Stimulated activated CD4-positive, alpha-beta T cell treated with anti-CD3 and anti-CD28 coated beads, Interleukin-2, amount 100 ng/mL, for 48 hours (primary cell): ENCODE measurements at regions not wholly inside any gene's neighbourhood (a gene's known extent, or its start where the extent isn't known, plus 50 kb on each side); places are given as distances from the start of the nearest gene placed in this dataset.

Experiments used
- DNase-seq, 2 donors: peaks; one replicate each; pipeline ENCODE4 v3.0.0-alpha.2; 2020

DNA sequence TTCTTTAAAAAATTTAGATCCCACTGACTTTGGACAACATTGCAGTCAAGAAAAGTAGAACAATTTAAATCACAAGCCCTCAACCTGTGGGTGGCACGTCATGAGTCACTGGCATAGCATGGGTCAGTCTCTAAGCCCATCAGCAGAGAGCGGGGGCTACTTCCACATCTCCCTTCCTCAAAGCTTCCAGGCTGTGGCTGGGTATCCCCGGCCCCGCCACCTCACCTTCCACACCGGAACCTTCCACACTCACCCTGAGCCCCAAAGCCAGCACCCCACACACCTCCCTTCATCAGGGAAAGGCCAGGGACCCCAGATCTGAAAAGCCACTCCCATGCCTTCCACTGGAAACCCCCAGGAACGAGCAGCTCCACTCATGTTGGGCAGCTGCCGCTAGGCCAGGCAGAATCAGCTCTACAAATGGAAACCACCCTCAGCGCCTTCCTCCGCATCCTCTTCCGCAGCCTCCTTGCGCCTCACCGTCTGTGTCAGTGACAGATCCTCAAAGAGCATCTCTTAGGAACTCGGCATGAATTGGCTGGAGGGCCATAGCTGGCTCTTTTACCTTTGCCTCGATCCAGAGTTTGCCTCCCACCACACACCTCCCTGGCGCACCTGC, 156.5 kb downstream of the ERCC6L2 start:
- DNase-seq: no peak

DNA sequence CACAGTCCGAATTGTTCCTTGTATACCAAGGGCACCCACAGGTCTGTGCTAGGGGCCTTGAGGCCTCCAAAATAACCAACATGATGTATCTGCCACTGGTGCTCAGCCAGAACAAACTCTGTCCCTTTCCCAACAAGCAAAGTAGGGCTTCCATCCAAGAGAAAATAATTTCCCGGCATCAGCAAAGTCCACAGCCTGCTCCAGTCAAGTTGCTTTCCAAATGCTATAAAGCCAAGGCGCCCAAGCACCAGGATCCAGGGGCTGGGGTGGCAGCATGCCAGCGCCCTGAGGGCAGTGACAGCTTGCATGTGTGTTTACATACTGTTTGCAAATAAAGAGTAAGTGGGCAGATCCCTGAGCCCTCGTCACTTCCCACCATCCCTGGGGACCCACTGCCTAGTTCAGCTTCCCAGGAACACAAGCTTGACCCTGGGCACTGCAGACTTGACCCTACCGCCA, 155.9 kb downstream of the ERCC6L2 start:
- DNase-seq: no peak

DNA sequence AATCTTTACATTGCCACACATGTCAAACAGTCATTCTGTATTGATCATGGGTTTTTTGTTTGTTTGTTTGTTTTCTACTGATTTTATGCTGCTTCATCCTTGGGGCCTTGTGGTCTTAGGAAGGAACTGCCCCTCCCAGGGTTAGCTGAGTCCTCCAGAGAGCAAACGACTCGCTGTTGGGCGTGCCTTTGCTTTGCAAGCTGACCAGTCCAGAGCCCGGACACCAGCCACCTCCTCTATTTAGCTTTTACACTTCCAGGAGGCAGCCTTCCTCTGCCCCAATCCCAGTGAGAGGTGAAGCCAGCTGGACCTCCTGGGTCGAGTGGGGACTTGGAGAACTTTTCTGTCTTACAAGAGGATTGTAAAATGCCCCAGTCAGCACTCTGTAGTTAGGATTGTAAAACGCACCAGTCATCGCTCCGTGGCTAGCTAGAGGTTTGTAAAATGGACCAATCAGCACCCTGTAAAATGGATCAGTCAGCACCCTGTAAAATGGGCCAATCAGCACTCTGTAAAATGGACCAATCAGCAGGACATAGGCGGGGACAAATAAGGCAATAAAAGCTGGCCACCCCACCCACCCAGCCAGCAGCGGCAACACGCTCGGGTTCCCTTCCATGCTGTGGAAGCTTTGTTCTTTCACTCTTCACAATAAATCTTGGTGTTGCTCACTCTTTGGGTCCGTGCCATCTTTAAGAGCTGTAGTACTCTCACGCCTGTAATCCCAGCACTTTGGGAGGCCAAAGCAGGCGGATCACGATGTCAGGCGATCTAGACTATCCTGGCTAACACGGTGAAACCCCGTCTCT, 154.4 kb downstream of the ERCC6L2 start:
- DNase-seq: no peak

DNA sequence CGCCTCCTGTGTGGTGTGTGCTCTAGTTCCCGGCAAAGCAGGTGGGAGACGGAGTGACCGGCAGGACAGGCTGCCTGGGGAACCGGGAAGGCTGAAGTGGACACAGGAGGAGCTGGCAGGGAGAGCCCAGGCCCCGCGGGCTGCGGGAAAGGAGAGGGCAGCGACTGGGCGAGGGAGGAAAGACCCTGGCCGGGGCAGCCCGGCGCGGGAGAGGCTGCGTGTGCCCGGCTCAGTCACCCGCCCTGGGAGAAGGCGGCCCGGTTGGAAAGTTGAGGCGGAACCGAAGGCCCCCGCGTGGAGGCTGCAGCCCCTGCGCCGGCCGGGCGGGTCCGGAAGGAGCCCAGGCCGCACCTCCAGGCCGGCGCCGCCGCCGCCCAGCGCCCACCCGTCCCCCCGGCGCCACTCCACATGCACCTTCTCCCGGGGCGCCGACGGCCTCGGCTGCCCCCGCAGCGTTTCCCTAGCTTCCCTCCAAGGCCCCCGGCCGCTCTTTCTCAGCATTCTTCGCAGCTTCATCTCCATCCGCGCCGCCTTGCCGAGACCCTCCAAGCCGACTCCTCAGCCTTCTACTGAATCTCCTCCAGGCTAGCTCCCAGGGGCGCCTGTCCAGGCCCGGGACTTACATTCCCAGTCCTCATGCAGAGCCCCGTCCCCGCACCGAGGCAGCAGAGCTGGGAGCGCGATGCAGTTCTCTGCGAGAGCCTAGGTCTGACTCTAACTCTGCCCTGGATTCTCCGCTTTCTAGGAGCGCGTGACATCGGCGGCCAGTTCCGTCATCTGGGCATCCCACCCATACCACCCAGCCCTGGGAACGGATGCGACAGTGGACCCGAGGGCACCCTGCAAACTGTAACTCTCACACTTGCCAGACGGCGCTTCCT, 152.0 kb downstream of the ERCC6L2 start:
- no peak for DNase-seq

DNA sequence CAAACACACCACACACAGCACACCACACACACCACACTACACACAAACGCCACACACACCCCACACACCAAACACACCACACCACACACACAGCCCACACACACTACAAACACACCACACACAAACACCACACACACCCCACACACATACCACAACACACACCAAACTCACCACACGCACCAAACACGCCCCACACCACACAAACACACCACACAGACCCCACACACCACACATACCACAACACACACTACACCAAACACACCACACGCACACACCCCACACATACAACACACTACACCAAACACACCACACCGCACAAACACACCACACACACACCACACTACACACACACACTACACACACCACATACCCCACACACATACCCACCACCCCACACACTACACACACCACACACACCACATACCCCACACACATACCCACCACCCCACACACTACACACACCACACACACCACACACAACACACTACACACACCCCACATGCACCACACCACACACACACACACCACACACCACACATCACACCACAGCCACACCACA, 151.2 kb downstream of the ERCC6L2 start:
- no peak for DNase-seq

DNA sequence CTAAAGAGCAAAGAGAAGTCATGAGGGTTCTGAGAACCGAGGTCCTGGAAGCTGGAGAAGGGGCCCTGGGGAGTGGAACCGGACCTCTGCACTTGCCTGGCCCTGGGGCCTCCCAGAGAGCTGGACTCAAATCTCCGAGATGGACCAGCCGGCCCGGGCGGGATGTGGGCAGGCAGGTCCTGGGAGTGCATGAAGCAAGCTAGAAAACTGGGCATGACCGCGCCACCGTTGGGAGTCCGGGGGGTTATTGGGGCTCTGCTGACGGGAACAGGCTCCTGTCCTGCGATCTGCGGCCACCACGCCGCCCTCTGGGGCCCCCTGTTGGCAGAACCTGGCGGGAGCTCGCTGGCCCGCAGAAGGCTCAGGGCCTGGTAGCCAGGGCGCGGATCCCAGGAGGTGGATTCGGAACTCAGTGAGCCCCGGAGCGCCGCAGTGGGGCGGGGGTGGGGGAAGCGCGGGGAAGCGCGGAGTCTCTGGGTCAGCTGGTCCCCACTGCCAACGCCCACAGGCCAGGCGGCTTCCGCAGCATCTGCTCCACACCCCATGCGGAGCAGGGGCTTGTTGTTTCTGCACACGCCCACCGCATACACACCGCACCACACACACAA, 150.6 kb downstream of the ERCC6L2 start:
- peak in 1 of 2 donors; percentile 26 for DNase-seq

DNA sequence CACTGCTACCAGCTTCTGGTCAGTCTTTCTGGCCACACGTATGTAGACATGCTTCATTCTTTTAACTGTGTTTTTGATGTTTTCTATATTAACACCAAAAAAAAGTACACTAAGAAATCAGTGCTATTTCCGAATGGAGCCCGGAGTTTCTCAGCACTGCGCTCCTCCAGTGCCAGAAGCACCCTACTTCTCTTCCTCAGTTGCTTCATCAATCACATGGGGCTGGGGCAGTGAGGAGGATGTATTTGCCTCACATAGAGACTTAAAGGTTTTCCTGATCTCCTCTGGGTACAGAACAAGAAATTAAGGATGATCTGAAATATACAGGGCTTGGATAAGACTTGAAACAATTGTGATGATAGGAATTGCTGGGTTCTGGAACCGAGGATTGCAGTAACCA, 148.0 kb downstream of the ERCC6L2 start:
- no peak for DNase-seq

DNA sequence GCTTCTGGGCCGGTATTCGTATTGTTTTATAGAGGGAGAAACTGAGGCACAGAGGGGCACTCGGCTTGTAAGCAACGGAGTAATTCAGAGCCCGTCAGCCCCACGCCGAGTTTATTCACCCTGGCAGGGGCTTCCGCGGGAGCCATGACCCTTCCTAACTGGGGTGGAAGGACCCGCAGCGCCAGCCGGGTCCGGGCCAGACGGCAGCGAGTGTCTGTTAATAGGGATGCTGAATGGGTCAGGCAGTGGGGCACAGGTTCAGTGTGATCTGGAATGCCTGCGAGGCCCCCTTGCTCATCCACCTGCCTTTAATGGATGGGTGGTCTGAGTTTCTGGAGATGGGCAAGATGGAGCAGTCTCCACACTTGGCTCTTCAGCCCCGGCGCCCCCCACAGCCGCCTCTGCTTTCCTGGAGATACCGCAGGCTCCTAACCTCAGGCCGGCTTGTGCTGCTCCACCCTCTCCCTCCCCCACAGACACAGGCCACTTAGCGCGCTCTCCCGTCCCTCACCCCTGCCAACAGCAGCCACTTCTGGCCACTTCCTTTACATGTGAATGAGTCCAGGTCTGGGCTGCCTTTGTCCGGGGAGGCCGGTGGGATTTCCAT, 147.1 kb downstream of the ERCC6L2 start:
- DNase-seq: no peak

DNA sequence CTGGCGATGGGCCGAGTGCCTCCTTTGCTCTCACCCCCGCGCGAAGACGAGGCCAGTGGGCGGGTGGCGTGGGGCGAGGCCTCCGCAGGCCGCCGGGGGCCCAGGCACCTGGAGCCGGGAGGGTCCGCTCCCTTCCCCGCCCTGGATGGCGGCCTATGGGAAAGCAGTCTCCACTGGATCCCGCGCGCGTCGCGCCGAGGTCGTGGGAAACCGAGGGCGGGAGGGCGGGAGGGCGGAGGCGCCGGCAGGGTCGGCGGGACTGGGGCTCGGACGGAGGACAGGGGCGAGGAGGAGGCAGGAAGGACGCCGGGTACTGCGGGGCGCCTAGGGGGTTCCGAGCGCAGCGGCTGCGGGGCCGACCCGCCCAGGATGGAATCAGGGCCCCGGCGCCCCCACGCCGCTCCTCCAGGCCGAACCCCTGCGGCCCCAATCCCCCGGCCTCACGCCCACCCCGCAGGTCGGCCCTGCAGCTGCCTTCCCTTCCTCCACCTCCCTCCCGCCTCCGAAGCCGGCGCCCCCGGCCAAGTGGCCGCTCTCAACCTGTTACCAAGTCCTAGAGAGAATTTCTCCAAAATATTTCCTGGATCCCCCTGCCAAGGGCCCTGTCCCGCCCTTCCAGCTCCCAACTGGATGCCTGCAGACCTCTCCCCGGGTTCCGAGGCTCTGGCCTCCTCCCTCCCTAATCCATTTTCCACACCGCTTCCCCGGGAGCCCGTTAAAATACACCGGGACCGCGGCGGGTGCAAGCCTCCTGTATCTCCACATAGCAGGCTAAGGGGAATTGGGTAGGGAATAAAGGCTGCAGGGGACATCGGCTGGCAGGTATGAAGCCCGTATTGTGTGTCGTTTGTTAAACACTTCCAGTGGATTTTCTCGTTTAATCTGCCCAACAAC, 146.3 kb downstream of the ERCC6L2 start:
- no peak for DNase-seq

DNA sequence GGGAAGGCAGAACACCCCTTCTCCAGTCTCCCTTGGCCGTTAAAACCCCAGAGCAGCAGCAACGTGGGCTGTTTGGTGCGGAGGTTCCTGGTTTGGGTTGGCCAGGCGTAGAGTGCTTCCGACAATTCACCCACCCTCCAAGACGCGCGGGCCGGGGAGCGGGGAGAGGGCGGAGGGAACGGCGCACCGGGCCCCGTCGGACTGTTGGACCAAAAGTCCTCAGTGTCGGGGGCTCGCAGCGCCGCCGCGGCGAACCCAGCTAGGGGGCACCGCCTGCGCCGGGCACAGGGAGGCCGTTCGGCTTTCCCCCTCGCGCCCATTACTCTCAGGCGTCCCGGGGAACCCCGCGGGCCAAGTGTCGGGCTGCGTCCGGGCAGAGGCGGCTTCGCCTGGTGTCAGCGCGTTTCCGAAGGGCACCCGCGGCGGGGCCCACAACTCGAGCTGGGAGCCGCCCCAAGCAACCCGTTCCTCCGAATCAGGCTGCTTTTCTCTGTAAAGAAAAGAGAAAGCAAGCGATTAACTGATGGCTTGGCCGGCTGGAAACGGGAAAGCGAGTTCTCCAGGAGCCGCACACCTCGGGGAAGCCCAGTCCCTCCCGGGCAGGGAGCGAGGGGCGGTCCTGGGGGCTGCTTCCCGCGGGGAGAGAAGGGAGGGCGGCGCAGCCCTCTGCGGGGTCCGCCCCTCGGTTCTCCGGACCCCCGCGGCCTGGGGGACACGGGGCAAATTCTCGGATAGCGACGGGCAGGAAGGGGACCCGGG, 145.5 kb downstream of the ERCC6L2 start:
- DNase-seq: peak; percentile 30 to 48

DNA sequence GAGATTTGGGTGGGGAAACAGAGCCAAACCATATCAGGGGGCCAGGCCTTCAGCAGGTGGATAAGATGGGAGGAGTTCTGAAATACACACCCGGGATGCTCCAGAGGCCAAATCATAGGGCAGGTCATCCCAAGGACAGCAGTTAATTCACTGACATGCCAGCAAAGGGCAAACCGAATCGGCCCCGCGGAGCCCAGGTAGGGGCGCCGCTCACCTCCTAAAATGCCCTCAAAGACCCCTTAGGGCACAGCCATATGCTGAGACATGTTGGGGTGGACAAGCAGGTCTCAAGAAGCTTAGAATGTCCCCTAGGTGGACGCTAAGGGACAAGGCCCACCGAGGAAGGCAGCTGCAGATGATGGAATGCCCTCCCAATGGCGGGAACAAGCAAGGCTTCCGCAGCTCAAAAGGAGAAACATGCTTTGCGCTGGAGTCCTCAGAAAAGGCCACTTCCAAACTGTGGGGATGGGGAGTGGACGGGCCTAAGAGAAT, 144.9 kb downstream of the ERCC6L2 start:
- no peak for DNase-seq
